Left colon (tissue), 2 donors: ENCODE measurements at regions not wholly inside any gene's neighbourhood (a gene's known extent, or its start where the extent isn't known, plus 50 kb on each side); places are given as distances from the start of the nearest gene placed in this dataset.
"Not testable (repeated sequence)": the region's sequence is repeated elsewhere in the genome, so short reads cannot be mapped to it uniquely, and the experiment has no call there.

Source experiments
- ATAC-seq: fragments of 200-7000 bp; cut with Tn5 transposase; one replicate; pipeline ENCODE4 v1.9.1; 2020; ENCODE audit warnings: mild to moderate bottlenecking, moderate library complexity
- DNase-seq, 2 donors: peaks; one replicate each; pipeline ENCODE4 v3.0.0-alpha.2; 2020
- intact Hi-C, 2 donors: fragments of 100-400 bp; cut with DNase I in 1 of 2; cut with micrococcal nuclease in 1 of 2; formaldehyde crosslinking; loops; one replicate each; pipeline versions ENCODE4 v1.11.2 to v1.14.0; 2022; cut with DNase I, micrococcal nuclease
- donor health status: DM: no; HTN: no; CAD: no.
- donor health status: DM: yes; HTN: yes; CAD: no.

DNA sequence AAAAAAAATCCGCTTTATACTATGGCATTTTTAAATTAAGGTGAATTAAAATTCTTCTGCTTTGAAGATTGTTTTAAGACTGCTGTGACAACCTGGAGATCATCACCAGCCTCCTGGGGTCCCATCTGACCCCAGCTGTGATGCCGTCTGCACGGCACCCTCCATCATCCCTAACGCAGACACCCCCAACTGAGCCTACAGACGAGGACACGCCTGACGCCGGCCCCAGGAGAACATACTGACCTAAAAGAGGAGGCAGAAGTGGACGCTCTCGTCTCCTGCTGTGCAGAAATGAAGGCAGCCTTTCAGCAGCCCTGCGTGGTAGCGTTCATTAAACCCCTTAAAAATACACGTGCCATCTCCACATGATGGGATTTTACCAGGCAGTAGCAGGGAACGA lies 125.6 kb upstream of the PPP1R26 start:
- no peak for ATAC-seq
- intact Hi-C loops, result no loop called here

DNA sequence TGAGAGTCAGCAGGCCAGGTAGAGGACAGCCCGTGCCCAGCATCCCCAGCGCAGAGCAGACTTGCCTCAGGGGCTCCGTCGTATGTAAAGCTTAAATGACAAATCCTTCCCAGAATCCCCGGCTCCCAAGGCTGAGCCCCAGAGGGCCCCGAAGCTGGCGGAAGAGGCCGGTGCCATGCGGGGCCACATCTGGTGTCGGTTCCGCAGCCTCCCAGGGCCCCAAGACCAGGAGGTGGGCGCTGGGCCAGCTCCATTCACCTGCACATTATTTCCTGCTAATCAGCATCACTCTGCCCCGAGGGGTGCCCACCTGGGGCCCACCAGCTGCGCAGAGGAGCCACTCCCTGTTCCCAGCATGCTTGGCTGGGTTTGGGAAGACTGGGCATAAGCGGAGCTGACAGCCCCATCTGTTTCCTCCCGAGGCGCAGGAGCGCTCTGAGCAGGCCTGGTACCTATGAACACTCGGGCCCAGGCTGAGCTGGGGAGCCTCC lies 124.0 kb upstream of the PPP1R26 start:
- ATAC-seq (no peak), DNase-seq (no peak)
- intact Hi-C loops, result no loop called here

More for the DNA sequence above, 125.6 kb upstream of the PPP1R26 start:
- DNase-seq, result no peak

DNA sequence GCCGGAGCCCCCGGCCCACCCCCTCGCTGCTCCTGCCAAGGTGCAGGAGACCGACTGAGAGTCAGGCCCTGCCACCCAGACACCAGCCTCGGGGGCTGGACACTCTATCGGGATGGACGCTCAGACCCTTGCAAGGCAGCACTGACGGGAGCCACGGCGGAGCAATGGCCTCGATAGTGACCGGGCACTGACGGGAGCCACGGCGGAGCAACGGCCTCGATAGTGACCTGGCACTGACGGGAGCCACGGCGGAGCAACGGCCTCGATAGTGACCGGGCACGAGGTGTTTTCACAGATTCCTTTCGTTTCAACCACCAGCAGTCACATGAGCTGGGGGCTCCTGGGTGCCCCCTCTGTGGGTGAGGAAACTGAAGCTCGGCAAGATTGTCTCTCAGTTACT lies 123.6 kb upstream of the PPP1R26 start:
- ATAC-seq (no peak), DNase-seq (no peak)
- intact Hi-C loops, result no loop called here

- DNase-seq, result no peak
- no peak for ATAC-seq
- intact Hi-C loops, result no loop called here
Observed at GRCh38 chr9:135356796-135357195, 122.8 kb upstream of the PPP1R26 start.

DNA sequence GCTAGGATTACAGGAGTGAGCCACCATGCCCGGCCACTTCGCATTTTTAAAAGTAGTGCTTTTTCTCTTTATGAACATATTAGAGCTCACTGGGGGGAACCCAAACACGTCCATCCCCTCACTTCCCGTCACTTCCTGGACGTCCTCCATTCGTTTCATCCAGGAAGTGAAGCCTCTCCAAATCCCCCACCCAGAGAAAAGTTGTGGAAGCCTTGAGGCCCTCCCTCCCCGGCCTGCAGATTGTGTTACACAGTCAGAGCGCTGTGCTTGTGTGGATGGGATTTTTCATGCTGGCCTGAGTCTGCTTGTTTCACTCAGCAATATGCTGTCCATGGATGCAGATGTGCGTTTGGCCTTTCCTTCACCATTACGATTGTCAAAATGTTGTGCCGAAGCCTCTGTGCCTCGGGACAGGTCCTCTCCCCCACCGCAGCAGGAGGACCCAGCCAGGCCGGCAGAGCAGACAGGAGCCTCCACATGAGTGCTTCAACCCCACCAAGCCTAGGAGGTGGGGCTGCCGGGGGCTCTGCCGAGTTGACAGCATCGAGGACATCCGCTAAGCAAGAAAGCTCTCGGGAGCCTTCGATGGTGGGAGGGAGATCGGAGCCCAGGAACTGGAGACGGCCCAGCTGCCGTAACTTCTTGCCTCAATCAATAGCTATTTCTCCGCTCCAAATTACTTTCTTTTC lies 121.6 kb upstream of the PPP1R26 start:
- DNase-seq (no peak), ATAC-seq (no peak)
- intact Hi-C loops, result no loop called here

DNA sequence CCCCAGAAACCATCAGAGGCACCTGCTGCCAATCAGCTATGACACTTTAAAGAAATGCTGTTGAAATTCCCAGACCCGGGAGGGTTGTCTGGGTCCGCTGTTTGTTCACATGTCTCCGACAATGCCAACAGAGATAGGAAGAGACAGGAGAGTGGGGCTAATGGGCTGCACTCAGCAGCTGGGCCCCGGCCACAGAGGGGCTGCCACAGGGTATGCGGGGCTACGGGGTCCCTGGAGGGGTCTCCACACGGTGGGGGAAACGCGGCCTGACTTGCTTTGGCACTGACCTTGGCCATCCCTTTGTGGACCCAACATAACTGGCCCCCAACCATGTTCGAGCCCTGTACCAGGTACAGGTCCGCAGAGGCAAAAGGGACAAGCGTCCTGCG lies 121.0 kb upstream of the PPP1R26 start:
- intact Hi-C loops, result no loop called here
- DNase-seq (no peak), ATAC-seq (no peak)

- intact Hi-C loops, result no loop called here
Observed at GRCh38 chr9:135359764-135360163, 119.8 kb upstream of the PPP1R26 start.

DNA sequence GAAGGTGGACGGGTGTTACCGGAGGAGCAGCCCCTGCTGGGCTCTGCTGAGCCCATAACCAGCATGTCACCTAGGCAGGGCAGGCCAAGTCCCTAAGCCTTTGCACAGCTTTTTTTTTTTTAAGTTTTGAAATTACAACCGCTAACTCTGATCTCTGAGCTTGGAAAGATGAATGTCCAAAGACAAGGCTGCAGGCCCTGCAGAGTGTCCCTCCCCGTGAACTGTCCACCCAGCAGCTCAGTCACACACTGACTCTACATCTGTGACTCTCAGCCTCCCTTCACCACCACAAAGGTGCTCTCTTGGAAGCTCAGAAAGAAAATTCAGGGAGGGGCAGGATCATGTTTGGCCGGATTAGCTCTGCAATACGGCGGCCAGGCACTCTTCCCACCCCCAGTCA lies 119.0 kb upstream of the PPP1R26 start:
- ATAC-seq, result no peak
- no peak for DNase-seq
- intact Hi-C loops, result no loop called here

More at GRCh38 chr9:135359764-135360163, 119.8 kb upstream of the PPP1R26 start:
- ATAC-seq, result no peak
- DNase-seq, result no peak

- ATAC-seq, DNase-seq, intact Hi-C loops: not testable (repeated sequence)
Observed at GRCh38 chr9:135361668-135362067, 117.9 kb upstream of the PPP1R26 start.

DNA sequence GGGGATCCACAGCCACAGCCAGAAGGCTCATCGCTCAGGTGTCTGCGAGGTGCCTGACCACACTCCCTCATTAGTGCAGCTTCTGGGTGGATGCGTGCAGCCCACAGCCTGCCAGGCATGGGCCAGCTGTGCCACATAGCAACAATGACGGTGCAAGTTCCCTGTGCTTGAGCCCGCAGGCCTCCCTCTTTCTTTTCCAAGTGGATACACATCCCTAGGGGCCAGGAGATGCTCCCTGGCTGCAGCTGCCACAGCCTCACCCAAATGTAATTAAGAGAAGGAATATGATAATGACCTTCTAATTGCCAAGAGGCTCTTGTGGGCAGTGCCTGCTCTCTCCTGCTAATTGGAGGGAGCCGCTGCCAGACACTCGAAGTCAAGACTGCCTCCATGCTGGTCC lies 116.0 kb upstream of the PPP1R26 start:
- intact Hi-C loops, result no loop called here
- no peak for ATAC-seq
- DNase-seq, result no peak

DNA sequence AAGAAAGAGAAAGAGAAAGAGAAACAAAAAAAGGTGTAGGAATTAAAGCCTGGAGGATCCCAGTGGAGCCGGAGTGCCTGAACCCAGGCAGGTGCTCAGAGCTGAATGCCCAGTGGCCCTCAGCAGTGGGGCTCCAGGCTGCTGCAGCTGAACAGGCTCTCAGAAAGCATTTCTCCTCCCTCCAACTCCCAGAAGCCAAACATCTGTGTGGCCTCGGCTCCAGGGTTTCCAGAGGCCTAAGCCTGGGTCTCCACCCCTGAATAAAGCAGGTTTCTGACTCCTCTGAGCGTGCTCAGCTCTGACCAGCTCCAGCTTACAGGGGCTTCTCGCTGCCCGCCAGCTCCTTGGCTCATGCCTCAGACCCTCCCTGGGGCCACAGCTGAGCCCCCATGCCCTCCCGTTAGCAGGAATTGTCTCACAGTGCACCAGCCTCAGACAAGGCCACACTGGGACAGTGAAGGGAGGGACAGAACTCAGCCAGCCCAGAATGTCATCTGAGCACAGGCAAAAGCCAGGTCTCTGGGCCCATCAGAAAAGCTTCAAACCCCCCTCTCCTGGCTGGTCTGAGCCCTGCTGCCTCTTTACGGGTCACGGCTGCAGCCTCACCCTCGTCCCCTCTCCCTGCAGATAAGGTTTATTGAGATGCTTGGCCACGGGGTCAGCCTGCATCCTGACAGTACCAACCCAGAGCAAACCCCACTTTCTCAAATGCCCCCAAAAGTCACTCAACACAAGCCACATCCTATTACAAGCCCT lies 114.4 kb upstream of the PPP1R26 start:
- ATAC-seq (no peak), DNase-seq (no peak)
- intact Hi-C loops, result no loop called here

DNA sequence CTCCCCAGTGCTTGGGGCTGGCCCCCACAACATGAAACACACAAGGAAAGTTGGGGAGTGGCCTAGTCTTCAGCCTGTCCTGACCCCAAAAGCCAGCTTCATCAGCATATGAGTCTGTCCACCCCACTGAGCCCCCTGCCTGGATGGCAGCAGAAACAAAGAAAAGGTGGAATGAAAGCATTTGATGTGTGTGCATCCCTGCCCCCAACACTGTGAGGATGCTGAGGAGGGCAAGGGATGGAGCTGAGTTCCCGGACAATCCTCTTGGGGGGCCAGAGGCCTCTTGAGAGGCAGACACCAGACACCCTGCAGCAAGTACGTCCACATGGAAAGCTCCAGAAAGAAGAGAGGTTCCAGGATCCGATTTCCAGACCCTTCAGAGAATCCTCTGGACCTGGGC lies 113.5 kb upstream of the PPP1R26 start:
- ATAC-seq (no peak), DNase-seq (no peak)
- intact Hi-C loops, result no loop called here

DNA sequence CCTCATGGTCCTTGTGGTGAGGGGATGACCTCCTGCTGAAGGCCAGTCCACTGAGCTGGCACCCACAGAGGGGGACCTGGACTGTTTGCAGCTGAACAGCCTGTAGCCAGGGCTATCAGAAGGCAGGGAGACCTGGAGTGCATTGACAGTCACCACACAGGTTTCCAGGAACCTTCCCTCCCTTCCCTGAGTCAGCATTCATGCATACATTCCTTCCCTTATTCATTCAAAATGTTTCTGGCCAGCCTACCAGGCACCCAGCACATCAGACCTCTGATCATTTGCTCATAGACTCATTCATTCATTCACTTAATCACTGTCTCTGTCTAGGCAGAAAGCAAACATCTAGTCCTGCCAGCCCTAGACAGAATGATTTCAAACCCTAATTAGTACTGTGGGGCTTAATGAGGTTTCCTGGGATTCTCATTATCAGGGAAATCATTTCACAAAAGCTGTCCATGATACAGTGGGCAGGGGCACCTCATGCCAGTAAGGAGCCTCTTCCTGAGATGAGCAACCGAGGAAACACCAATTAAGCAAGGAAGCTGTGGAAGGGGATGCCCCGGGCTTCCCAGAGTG lies 110.1 kb upstream of the PPP1R26 start:
- no peak for ATAC-seq

GRCh38 chr9:135370411-135371375 lies 108.9 kb upstream of the PPP1R26 start:
- ATAC-seq, result no peak
- DNase-seq, result no peak
- intact Hi-C loops, result no loop called here

More for the DNA sequence above, 110.1 kb upstream of the PPP1R26 start:
- intact Hi-C loops, result no loop called here
- no peak for DNase-seq

GRCh38 chr9:135371535-135371934 lies 108.0 kb upstream of the PPP1R26 start:
- intact Hi-C loops, result no loop called here
- no peak for DNase-seq
- ATAC-seq, result no peak

DNA sequence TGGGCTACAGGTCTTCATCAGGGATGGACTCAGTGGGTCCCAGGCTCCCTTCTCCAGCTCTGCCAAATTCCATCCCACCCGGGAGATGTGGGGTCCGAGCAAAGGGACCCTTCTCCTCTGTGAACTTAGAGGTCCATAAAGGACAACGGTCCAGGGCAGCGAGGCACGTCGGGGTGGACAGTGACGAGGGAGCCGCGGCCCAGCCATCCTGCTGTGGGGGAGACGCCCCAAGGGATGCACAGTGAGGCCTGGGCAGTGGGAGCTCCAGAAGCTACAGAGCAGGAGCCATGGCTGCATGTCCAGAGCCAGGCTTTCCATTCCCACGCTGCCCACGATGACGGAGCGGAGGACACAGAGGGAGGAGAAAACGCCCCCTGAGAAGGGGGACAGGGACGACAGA lies 107.5 kb upstream of the PPP1R26 start:
- DNase-seq, result no peak
- intact Hi-C loops, result no loop called here
- no peak for ATAC-seq

DNA sequence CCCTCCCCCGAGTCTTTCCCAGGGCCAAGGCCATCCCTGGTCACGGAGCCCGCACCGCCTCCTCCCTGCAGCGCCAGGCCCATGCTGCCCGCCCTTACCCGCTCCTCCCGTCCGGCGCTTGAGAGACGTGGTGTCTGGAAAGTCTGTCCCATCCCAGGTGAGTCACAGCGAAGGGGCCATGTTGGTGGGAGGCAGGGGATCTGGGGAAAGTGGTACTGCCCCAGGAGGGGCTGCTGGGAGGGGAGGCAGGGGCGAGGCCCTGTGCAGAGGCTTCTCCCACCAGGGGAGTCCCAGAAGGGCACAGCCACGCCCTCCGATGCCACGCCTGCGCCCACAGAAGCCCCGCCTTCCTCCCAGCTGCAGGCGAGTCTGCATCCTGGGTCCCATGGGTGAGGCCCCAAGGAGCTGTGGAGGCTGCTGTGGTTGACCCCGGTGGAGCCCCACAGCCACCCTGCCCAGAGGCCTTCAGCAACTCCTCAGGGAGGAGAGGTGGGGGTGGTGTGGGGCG lies 107.0 kb upstream of the PPP1R26 start:
- no peak for DNase-seq
- ATAC-seq, result no peak
- intact Hi-C loops, result no loop called here

- ATAC-seq (no peak), DNase-seq (no peak)
- intact Hi-C loops, result no loop called here
Observed at GRCh38 chr9:135373151-135373685, 106.4 kb upstream of the PPP1R26 start.

DNA sequence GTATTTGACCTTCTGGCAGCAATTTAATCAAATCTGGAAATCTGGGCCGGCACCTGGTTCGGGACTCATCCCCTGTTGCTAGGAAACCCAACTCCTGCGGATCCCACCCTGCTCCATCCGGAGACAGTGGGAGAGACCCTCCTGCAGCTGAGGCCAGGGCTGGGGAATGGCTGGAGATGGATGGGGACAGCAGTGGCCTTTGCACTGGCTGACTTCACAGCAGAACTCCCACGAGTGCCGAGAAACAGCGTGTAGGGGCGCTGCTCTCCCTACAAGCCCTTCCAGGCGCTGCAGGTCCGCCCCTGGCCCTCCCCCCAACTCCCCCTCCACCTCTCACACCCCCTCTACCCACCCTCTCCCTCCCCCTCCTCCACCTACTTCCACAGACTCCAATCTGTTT lies 105.8 kb upstream of the PPP1R26 start:
- ATAC-seq, result no peak
- intact Hi-C loops, result no loop called here
- no peak for DNase-seq
